ENCODE measurements at regions not wholly inside any gene's neighbourhood (a gene's known extent, or its start where the extent isn't known, plus 50 kb on each side); places are given as distances from the start of the nearest gene placed in this dataset.

DNA sequence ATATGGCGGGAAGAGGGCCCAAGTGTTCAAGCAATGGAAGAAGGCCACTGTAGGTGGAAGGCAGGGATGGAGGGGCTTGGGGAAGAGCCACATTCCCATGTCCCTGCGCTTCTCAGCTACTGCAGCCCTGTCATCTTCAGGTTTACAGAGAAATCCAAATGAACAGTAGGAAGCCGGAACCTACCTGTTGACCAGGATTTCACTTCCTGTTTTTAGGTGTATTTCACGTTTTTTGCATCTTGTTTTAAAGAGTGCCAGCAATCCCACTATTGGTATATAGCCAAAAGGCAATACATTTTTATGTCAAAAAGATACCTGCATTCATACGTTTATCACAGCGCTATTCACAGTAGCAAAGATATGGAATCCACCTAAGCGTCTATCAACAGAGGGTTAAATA lies 159.2 kb downstream of the SLC35B3 start:
- no peak for DNase-seq (ENCODE audit: low read depth, low spot score)

DNA sequence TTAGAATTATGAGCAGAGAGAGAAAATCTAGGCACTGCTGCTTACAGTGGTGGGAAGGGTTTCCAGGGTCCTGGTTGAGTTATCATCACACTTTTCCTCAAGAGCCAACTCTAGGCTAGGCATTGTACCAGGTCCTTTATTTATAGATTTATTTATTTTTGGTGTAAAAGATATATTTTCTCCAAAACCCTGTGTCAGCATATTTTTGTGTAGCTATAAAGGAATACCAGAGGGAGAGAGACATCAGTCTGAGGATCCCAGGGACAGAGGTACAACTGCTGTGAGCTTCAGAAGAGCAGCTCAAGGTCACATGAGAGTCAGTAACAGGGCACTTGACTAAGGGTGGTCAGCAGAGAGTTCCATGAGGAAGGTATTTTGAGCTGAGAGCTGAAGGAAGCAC lies 159.7 kb downstream of the SLC35B3 start:
- DNase-seq (ENCODE audit: low read depth, low spot score): no peak

DNA sequence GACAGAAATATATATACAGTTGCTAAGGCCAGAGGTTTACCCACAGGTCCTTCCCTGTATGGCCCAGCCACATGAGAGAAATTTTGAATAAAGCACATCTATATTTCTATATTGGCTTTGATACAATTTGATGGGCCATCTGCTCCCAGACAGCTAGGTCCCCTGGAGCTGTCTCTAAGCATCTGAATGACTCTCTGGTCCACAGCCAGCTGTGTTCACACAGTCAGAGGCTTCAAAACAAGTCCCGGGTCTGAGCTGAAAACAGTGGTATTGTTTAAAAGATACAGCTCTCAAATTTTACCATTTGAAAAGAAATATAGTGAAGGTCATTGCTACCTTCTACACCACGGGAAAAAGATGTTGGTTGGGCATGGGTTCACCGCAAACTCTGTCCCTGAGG lies 161.1 kb downstream of the SLC35B3 start:
- no peak for DNase-seq (ENCODE audit: low read depth, low spot score)

DNA sequence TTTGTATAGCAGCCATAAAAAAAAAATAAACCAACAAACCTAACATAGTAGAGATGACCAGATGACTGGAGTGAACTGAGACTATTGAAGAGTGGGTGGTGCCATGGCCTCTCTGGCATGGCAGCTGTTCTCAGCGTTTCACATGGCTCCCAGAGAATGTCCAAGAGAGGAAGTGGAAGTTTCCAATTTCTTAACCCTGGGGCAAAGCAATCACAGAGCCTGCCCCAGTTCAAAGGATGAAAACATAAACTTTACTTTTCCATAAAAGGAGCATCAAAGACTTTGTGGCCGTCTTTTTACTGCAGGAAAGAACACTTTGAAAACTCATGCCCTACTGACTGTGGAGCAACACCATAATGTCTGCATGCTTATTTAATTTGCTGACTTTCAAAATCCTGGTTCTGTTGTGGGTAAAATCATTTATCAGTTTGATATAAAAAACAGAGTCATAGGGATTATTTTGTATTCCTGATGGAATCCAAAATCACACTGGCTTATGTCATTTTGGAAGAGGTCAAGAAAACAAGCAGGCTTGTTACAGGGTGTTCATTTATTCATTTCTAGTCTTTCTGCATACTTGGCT lies 165.4 kb downstream of the SLC35B3 start:
- DNase-seq (ENCODE audit: low read depth, low spot score): no peak

DNA sequence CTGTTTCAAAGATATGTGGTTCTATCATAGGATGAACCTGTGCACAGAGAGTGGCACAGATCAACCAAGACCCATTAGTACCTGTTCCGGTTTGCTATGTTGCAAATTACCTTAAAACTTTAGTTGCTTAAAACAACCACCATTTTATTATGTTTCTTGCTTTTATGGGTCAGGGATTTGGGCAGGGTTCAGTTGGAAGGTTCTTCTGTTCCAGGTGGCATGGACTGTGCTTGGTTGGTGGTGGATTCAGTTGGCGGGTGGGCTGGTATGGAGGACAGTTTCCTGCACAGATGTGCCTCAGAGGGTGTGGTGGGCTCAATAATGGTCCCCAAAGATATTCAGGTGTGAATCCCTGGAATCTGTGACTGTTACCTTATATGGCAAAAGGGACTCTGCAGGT lies 166.3 kb downstream of the SLC35B3 start:
- DNase-seq (ENCODE audit: low read depth, low spot score): no peak

DNA sequence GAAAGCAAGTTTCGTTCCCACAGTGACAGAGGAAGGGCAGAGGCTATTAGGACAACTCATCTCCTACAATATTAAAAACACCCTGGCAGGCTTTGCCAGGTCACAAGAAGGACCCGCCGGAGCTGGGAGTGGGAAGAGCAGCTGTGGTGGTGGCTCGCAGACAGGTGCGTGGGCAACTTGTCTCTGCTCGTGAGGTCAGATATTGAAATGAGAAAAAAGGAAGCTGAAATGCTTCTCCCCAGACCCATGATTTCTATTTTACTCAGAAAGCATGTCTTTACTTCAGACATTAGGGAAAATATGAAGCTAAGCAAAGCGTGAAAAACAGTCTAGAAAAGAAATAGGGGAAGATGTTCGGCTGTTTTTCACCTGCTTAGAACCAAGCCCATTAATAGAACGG lies 166.3 kb upstream of the EEF1E1 start:
- no peak for DNase-seq (ENCODE audit: low read depth, low spot score)

DNA sequence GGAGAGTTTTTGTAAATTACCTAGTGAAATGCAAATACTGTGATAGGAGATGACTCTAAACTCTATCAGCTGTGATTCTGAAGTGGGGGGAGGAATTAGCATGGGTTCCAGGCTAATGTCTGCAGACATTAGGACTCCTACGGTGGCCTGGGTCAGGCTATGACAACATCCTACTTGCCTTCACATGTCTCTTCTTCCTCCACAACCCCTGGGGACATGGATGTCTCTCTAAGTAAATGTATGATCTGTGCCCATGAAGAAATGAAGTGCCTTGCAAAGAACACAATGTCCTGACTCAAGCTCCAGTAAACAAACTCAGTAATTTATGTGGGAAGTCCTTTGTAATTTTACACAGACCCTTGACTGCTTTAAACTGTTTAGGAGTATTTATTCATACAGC lies 165.8 kb upstream of the EEF1E1 start:
- DNase-seq (ENCODE audit: low read depth, low spot score): no peak

DNA sequence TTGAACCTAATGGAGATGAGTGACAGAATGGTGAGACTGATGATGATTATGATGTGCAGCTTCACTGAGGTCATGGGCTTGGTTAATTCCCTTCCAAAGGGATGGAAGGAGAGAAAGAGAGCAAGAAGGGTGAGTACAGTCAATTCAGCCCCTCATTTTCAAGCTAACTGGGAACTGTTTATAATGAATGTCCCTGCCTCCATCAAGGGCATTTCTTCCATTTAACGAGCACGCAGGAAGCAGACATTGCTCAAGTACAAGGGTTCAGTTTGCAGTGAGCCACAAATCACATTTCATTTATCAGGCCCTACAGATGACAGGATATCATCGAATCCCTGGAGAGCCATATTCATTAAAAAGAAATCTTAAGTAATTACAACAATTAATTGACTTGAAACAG lies 158.3 kb upstream of the EEF1E1 start:
- no peak for DNase-seq (ENCODE audit: low read depth, low spot score)

DNA sequence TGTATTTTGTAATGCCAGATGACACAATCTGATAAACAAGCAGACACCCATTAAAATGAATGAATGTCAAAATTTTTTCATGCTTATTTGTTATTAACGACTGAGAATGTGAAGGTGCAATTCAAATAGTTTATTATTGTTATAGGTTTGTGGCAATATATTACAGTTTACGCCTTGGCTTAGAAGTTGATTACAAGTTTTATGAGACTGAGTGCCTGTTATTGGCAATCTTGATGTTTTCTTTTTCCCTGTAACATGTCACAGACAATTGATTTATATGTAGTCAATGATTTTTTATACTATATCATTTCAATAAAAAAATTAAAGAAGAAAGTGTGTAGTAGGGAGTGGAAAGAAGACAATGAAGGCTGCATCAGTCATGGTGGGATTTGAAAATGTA lies 144.1 kb upstream of the EEF1E1 start:
- no peak for DNase-seq (ENCODE audit: low read depth, low spot score)

DNA sequence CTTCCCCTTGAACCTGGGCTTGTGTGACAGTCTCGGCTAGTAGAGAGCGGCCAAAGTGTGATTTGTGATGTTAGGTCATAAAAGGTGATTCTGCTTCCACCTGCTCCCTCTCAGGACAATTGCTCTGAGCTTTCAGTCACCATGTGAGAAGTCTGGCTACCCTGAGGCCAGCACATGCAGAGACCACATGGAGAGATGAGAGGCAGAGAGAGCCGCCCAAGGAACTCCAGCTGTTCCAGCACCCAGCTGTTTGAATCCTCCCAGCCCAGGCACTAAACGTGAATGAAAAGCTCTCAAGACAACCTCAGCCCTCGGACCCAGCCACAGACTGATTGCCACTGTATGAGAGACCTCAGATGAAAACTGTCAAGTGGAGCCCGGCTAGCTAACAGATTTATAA lies 143.4 kb upstream of the EEF1E1 start:
- peak; percentile 64 for DNase-seq (ENCODE audit: low read depth, low spot score)

DNA sequence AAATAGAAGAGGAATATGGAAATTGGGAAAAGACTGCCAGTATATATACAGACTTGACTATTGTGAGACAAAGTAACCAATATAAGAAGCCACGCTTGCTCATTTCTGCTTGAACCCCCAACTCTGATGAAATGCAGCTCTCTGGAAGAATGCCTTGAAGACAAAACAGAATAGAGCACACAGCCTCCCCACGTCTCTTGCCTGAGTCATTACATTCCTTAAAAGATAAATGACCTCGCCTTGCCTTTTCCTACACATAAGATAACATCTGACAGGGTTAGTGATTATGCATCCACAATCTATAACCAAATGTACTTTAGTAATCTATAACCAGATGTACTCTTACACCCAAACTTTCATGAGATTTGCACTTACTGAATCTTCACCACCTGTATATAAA lies 141.1 kb upstream of the EEF1E1 start:
- DNase-seq (ENCODE audit: low read depth, low spot score): no peak

DNA sequence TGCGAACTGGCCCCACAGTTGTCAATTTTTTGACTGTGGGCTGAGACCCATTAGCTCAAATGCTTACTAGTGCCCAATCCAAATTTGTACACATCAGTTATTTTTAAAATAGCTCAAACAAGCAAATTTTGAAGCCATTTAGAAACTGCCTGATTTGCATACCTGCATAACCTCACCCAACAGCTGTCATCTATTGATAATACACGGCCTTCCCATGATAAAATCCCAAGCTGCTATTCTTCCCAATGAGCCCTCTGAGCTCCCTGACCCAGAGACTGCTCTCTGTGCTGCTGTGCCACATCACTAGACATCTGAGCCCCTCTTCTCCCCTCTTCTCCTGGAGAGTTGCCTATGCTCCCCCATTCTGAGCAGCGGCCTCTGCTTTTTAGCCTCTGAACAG lies 140.5 kb upstream of the EEF1E1 start:
- DNase-seq (ENCODE audit: low read depth, low spot score): no peak

DNA sequence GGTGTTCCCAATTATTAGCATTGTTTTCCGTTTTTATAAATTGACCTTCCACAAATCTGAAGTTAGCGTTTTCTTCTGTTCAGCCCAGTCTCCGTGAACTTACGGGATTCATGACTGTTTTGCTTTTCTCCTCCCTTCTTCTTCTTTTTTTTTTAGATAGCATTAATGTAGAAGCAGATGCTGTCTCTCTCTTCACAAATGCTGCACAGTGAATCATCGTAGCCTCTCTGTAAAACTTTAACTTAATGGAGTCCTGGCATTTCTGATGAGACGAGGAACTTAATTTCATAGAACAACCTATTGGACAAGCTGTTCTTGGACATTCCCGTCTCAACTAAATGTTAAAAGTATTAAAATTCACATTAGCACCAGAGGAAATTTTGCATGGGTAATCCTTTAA lies 138.0 kb upstream of the EEF1E1 start:
- DNase-seq (ENCODE audit: low read depth, low spot score): no peak

DNA sequence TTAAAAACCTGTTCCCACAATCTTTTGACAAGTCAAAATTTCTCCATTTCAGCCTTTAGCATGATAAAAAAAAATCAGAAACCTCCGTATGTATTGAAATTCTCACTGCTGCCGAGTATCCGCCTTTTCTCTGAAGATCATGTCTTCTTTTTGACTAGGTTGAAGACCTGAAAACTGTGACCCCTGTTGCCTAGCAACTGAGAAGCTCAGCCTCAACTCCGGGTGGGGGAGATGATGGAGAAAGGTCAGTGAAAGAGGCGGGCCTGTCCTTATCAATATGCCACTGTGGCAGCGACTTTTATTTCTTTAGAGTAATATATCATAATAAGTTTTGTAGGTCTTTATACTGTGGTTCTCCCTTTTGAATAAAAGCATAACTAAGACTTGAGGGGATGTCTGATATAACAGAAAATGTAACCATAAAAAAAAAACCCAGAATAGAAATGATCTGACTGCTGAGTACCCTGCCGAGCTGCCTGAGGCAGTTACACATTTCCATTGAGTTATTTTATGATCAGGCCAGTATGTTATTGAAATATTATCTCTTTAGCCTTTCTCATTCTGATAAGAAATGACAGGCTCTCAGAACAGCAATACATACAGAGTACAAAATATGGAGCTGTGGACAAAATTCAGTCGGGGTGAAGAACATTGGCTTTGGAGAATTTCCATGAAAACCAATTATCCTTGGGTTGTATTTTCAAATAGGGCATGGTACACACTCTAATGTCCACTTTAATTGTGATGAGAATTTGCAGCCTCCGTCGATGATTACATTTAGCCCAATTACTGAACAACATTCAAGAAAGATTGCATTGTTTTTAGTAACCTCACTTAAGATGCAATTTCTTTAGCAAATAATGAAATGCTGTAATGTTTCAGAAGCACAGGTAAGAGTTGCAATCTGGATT lies 136.7 kb upstream of the EEF1E1 start:
- DNase-seq (ENCODE audit: low read depth, low spot score): no peak

DNA sequence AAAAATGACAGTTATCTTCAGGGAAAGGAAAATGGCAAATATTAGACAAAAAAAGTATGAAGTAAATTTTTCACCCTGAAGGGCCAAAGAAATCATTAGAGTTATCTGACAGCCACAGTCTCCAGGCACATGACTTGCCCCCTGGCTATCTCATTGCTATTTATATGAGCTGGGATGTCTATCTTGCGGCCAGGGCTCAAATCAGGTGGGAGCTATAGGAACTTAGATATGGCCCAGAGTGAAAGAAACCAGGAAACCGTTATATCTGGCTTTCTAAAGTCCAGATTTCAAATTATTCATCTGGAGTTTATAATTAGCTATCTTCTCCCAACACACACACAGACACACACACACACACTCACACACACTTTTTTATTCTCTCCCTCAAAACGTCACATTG lies 135.3 kb upstream of the EEF1E1 start:
- DNase-seq (ENCODE audit: low read depth, low spot score): no peak

DNA sequence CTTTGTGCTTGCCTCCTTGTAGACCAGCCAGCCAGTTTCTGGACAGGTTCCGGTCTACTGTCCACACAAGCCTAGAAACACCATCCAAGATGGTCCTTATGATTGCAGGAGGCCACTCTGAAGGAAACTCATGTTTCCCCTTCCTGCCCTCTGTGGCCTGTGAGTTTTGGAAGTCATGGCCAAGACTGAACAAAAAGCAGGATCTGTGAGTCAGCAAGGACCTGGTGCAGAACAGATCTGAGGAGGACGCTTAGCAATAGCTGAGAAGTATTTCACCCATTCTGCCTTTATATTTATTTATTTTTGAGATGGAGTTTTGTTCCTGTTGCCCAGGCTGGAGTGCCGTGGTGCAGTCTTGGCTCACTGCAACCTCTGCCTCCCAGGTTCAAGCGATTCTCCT lies 134.6 kb upstream of the EEF1E1 start:
- DNase-seq (ENCODE audit: low read depth, low spot score): no peak

DNA sequence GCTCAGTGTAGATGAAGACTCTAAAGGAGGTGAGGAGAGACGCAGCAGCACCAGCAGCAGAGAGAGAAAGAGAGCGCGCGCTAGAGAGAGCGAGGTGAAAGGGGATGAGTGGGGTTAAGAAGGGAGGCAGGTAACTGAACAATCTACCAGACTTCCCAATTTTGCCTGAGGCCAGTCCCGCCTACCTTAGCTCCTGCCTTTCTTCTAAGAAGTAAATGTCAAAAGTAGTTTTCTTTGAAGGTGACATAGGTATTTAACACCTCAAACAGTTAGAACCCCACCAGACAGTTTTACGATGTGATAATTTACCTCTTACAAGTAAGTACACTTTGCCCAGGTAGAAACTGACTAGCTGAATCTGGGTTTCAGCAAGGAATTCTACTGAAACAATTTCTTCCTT lies 132.0 kb upstream of the EEF1E1 start:
- DNase-seq (ENCODE audit: low read depth, low spot score): peak; percentile 93

DNA sequence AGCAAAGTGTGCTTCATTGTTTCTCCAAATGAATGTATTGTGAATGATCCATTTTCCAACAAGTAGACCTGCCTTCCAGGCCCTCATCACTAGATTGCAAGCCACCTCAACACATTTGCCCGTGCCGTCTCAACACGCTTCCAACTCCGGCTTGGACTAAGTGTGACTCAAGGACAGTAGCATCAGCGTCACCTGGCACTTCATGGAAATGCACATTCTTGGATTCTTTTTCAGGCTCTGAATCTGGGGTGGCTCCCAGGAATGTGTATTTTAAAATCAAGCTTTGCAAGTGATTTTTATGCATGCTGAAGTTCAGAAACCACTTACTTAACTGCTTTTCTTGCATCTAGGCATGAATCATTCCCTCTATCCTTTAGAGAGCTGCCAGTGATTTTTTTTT lies 129.6 kb upstream of the EEF1E1 start:
- no peak for DNase-seq (ENCODE audit: low read depth, low spot score)

DNA sequence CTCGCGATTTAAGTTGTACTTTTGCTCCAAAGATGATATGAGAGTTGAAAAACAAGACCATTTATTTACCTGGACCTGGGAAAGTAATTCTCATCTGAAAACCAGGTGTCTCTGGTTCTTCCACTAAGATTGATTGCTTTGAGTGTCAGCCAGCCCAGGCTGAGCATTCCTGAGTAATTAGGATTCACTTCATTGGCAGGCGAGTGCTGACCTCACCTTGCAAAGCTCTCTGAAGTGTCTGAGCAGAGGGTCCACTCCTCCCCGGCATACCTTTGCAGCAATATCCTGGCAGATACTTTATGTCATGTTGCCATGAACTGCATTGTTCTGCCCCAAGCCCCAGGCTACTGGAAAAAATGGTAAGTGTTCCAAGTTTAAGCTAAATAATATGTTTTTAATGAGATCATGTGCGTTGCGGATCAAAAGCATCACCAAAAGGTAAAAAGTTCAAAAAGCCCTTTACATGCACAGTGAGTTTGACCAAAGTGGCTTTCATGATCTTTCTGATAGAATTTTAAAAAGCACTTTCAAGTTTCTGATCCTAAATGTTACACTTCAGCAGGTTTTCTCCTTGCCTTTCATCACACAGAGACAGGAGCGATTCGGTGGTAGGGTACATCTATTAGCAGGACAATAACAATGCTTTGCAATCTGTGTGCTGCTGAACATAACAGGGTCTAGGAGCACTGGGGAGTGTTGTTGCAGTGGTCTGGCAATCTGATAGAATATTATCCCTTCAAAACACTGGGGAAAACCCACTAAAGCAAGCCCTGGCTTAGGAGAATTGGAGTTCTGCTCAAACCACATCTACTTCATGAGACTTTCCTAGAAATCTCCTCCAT lies 127.8 kb upstream of the EEF1E1 start:
- DNase-seq (ENCODE audit: low read depth, low spot score): peak; percentile 87

DNA sequence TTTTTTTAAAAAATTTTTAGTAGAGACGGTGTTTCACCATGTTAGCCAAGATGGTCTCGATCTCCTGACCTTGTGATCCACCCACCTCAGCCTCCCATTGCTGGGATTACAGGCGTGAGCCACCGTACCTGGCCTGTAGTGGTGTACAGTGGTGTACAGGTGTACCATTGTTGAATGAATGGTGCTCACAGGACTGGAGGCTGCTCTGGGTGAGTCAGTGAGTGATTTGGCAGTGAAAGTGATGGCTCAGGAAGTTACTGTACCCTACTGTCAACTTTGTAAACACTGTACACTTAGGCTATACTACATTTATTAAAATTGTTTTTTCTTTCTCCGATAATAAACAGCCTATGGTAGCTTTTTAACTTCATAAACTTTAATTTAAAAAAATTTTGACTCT lies 122.8 kb upstream of the EEF1E1 start:
- DNase-seq (ENCODE audit: low read depth, low spot score): no peak

DNA sequence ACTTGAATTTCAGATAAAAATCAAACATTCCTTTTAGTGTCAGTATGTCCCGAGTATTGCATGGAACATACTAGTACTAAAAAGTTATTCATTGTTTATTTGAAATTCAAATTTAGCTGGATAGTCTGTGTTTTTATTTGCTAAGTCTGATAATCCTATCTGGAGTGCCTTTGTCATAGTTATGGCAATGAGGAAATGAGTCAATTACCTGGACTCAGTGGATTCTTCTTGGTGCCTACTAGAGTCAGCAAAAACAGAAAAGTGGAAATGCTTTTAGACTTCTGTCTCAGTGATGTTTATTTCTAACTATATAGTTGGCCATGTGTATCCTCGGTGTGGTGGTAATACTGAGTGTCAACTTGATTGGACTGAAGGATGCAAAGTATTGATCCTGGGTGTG lies 121.3 kb upstream of the EEF1E1 start:
- DNase-seq (ENCODE audit: low read depth, low spot score): no peak

DNA sequence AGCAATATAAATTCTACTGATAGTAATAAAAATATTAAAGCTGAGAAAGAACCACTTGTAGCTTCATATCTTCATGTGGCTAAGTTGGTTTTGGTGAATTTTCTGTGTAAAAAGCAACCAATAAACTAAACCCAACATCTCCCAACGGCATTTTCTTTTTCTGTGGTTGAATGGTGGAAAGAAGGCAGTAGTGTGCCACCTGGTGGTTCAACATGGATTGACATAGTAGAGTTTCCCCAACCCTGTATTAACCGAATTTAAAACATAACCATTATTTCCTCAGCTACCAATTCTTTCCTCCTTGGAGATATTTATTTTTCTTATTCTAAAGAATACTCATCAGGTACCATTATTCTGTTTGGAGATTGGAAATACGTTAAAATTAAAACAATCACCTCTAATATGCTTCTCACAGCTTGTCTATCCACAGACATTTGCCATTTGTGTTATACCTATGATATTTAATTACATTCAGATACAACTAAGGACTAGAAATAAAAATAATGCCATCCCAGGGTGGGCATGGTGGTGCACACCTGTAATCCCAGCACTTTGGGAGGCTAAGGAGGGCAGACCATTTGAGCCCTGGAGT lies 117.1 kb upstream of the EEF1E1 start:
- DNase-seq (ENCODE audit: low read depth, low spot score): peak; percentile 49
